ENCODE measurements at regions not wholly inside any gene's neighbourhood (a gene's known extent, or its start where the extent isn't known, plus 50 kb on each side); places are given as distances from the start of the nearest gene placed in this dataset.

GRCh38 chr18:39486268-39486667 is 1920.7 kb upstream of the CELF4 start:
- CTCF ChIA-PET, result no interaction called here
- no peak for TF ChIP-seq CTCF (conservative IDR thresholded peaks at IDR 0.05; ENCODE audit: low read depth)

GRCh38 chr18:39485696-39486095 is 1920.1 kb upstream of the CELF4 start:
- ChIA-PET POLR2A (ENCODE audit: low non-redundant PET) (no interaction called here), CTCF (no interaction called here)
- no peak for DNase-seq (ENCODE audit: low spot score)
- H3K27ac ChIP-seq, result no peak overlapping the region
- no peak for TF ChIP-seq CTCF (conservative IDR thresholded peaks at IDR 0.05; ENCODE audit: low read depth)

More at GRCh38 chr18:39486268-39486667, 1920.7 kb upstream of the CELF4 start:
- H3K27ac ChIP-seq, result no peak overlapping the region
- DNase-seq (ENCODE audit: low spot score), result no peak
- POLR2A ChIA-PET (ENCODE audit: low non-redundant PET), result no interaction called here

- H3K27ac ChIP-seq, result no peak overlapping the region
- CTCF ChIA-PET, result no interaction called here
- POLR2A ChIA-PET (ENCODE audit: low non-redundant PET), result no interaction called here
- DNase-seq (ENCODE audit: low spot score), result no peak
- no peak for TF ChIP-seq CTCF (conservative IDR thresholded peaks at IDR 0.05; ENCODE audit: low read depth)
These were observed 1915.7 kb upstream of the CELF4 start for GRCh38 chr18:39481281-39481680.

GRCh38 chr18:39480494-39481195 is 1915.0 kb upstream of the CELF4 start:
- ChIA-PET POLR2A (ENCODE audit: low non-redundant PET) (no interaction called here), CTCF (no interaction called here)
- DNase-seq (ENCODE audit: low spot score), result no peak
- no peak for TF ChIP-seq CTCF (conservative IDR thresholded peaks at IDR 0.05; ENCODE audit: low read depth)
- H3K27ac ChIP-seq, result no peak overlapping the region

GRCh38 chr18:39464006-39464405 is 1898.4 kb upstream of the CELF4 start:
- H3K27ac ChIP-seq, result no peak overlapping the region
- TF ChIP-seq CTCF (conservative IDR thresholded peaks at IDR 0.05; ENCODE audit: low read depth), result no peak
- no peak for DNase-seq (ENCODE audit: low spot score)
- ChIA-PET CTCF (no interaction called here), POLR2A (ENCODE audit: low non-redundant PET) (no interaction called here)

- no peak for DNase-seq (ENCODE audit: low spot score)
- H3K27ac ChIP-seq, result no peak overlapping the region
- TF ChIP-seq CTCF (conservative IDR thresholded peaks at IDR 0.05; ENCODE audit: low read depth), result no peak
- ChIA-PET POLR2A (ENCODE audit: low non-redundant PET) (no interaction called here), CTCF (no interaction called here)
These were observed 1896.8 kb upstream of the CELF4 start for GRCh38 chr18:39462436-39462835.

Data from RWPE1 (cell line).